ENCODE measurements at regions not wholly inside any gene's neighbourhood (a gene's known extent, or its start where the extent isn't known, plus 50 kb on each side); places are given as distances from the start of the nearest gene placed in this dataset.
"Not testable (repeated sequence)": the region's sequence is repeated elsewhere in the genome, so short reads cannot be mapped to it uniquely, and the experiment has no call there.

- not testable (repeated sequence) for DNase-seq
These were observed 57.4 kb upstream of the CDH9 start for GRCh38 chr5:27095761-27096160.

- DNase-seq: no peak
These were observed 54.9 kb upstream of the CDH9 start for GRCh38 chr5:27093279-27093678.

DNA sequence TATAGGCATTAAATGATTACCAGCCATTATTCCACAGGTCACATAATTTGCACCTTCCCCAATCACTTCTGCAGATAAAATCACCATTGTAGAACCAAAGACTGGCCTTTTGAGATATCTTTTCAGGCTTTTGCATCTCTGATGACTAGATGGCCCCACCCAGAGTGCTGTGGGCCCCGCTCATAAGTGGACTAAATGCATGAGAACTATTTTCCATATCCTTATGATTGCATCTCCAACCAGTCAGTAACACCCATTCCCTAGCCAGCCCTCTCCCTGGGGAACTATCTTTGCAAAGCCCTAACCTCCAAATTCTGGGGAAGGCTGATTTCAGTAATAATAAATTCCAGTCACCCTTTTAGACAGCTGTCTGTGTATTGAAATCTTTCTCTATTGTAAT, 53.5 kb upstream of the CDH9 start:
- DNase-seq: no peak

- not testable (repeated sequence) for DNase-seq
These were observed 50.4 kb upstream of the CDH9 start for GRCh38 chr5:27088822-27089221.
